ENCODE measurements at regions not wholly inside any gene's neighbourhood (a gene's known extent, or its start where the extent isn't known, plus 50 kb on each side); places are given as distances from the start of the nearest gene placed in this dataset.

DNA sequence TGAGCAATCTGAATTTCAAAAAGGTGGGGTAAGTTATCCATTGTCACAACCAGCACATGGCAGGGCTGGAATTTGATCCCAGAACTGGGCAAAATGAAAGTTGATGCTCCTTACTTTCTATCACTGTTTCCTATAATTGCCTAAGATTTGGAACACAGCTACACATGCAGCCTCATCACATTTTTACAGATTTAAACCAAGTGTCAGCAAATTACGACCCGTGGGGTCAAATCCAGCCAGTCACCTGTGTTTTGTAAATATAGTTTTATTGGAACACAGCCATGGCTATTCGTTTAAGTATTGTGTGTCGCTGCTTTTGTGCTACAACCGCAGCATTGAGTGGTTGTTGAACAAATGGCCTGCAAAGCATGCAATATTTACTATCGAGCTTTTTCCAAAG is 94.3 kb downstream of the SREK1 start:
- TF ChIP-seq, protein P1, sequence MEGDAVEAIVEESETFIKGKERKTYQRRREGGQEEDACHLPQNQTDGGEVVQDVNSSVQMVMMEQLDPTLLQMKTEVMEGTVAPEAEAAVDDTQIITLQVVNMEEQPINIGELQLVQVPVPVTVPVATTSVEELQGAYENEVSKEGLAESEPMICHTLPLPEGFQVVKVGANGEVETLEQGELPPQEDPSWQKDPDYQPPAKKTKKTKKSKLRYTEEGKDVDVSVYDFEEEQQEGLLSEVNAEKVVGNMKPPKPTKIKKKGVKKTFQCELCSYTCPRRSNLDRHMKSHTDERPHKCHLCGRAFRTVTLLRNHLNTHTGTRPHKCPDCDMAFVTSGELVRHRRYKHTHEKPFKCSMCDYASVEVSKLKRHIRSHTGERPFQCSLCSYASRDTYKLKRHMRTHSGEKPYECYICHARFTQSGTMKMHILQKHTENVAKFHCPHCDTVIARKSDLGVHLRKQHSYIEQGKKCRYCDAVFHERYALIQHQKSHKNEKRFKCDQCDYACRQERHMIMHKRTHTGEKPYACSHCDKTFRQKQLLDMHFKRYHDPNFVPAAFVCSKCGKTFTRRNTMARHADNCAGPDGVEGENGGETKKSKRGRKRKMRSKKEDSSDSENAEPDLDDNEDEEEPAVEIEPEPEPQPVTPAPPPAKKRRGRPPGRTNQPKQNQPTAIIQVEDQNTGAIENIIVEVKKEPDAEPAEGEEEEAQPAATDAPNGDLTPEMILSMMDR (IDR thresholded peaks at IDR 0.05) = no peak
- no peak for TF ChIP-seq EZH2 (IDR thresholded peaks at IDR 0.05)

Measured in neural progenitor cell (in vitro differentiated cells).